Esophagus muscularis mucosa (tissue), 4 donors: ENCODE measurements at regions not wholly inside any gene's neighbourhood (a gene's known extent, or its start where the extent isn't known, plus 50 kb on each side); places are given as distances from the start of the nearest gene placed in this dataset.

Experiments
- CTCF ChIP-seq, 3 experiments: fragments of 200-600 bp in 2 of 3; fragments of 450-650 bp in 1 of 3; sonication (generic) in 2 of 3; IDR thresholded peaks; one replicate each; pipeline ENCODE4 v1.5.1; 2017 to 2019; ENCODE audit warnings: antibody characterized with exemption in 3 of 3, mild to moderate bottlenecking in 2 of 3, moderate library complexity in 1 of 3
- EP300 ChIP-seq: sonication (generic); formaldehyde crosslinking; IDR thresholded peaks from one replicate; pipeline ENCODE4 v1.6.1; 2017; ENCODE audit warnings: antibody characterized with exemption
- POLR2A ChIP-seq: fragments of 450-650 bp; IDR thresholded peaks from one replicate; pipeline ENCODE4 v1.6.1; 2017; ENCODE audit warnings: antibody characterized with exemption, moderate library complexity, mild to moderate bottlenecking, low read depth
- POLR2AphosphoS5 ChIP-seq, 2 donors: sonication (generic); formaldehyde crosslinking; IDR thresholded peaks; one replicate each; pipeline ENCODE4 v1.6.1; 2017; ENCODE audit warnings: antibody characterized with exemption in 2 of 2

GRCh38 chr4:29726938-29727337 is 993.2 kb upstream of the PCDH7 start:
- no peak for TF ChIP-seq POLR2A
- no peak for TF ChIP-seq CTCF (IDR thresholded peaks at IDR 0.05)
- TF ChIP-seq POLR2AphosphoS5 (IDR thresholded peaks at IDR 0.05) = no peak
- TF ChIP-seq EP300 = no peak
